HG03039 (cell line): ENCODE measurements at regions not wholly inside any gene's neighbourhood (a gene's known extent, or its start where the extent isn't known, plus 50 kb on each side); places are given as distances from the start of the nearest gene placed in this dataset.
"Not testable (repeated sequence)": the region's sequence is repeated elsewhere in the genome, so short reads cannot be mapped to it uniquely, and the experiment has no call there.

ENCODE experiments used
- ATAC-seq: cut with Tn5 transposase; IDR thresholded peaks from one replicate; pipeline ENCODE4 v1.9.1; 2021; ENCODE audit warnings: mild to moderate bottlenecking, moderate library complexity; ENCODE audit not compliant: unreplicated experiment

GRCh38 chr16:72464597-72465368 lies 292.8 kb upstream of the PMFBP1 start:
- ATAC-seq: no peak

DNA sequence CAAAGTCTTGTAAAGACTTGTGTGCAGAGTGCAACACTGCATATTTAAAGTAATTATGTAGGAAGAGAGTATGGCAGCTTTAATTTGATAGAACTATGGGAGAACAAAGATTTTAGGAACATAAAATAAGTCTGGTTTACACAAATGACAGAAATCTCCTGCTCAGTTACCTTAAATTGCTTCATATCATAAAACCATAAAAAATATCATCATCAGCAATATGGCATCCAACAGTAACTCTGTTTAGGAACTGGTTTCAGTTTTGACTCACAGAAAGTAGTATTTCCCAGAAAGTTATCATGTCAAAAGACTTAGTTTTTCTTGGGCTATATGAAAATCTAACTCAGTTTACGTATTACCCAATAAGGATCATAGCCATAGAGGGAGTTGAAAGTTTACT lies 292.1 kb upstream of the PMFBP1 start:
- ATAC-seq: no peak

DNA sequence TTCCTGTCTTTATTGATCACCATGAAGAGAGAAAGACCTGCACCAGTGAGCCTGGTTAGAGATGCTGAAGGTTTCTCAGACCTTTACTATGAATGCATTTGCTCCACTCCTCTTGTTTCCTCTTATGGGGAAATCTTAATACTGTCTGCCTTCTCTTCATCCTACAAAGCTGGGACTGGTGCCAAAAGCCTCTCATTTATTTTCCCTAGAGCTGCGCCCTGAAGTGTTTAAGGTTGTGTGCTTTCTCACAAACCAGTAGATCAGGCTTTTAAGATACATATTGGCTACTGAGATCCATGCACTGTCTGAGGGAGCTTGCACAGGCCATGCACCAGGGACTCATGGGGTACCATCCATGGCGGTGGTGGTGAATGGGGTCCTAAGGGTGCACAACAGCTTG lies 286.1 kb upstream of the PMFBP1 start:
- ATAC-seq: no peak

GRCh38 chr16:72457243-72457940 lies 285.4 kb upstream of the PMFBP1 start:
- no peak for ATAC-seq

- ATAC-seq: no peak
Observed at GRCh38 chr16:72455743-72456659, 284.0 kb upstream of the PMFBP1 start.

GRCh38 chr16:72453856-72454255 lies 281.9 kb upstream of the PMFBP1 start:
- ATAC-seq: not testable (repeated sequence)

GRCh38 chr16:72444696-72445095 lies 272.7 kb upstream of the PMFBP1 start:
- no peak for ATAC-seq

GRCh38 chr16:72443809-72444208 lies 271.9 kb upstream of the PMFBP1 start:
- no peak for ATAC-seq

- no peak for ATAC-seq
Observed at GRCh38 chr16:72442385-72443158, 270.6 kb upstream of the PMFBP1 start.

DNA sequence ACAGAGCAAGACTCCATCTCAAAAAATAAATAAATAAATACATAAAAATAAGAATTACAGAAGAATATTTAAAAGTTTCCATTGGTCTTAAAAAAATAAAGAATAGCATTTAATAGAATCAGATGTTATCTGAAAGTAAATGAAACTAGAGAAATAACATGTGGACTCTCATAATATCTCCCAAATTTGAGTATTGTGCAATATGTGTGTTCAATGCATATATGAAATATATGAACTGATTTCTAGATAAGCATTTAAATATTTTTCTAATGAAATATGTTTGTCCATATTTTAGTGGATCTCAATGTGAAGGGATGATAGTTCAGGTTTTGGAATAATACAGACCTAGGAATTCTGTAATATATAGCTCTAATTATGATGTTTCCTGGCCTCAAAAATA lies 265.9 kb upstream of the PMFBP1 start:
- ATAC-seq: no peak

DNA sequence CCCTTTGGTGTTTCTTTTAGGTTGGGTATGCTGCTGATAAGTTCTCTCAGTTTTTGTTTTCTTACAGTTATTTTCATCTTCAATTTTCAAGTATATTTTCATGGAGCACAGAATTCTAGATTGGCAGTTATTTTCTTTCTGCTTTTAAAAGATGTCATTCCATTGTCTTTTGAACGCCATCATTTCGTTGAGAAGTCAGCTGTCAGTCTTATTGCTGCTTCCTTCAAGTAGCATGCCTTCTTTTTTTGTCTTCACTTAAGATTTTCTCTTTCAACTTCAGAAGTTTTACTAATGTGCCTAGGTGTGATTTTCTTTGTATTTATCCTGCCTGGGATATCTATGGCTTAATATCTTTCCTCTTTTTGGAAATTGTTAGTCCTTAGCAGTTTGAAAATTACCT lies 262.2 kb upstream of the PMFBP1 start:
- no peak for ATAC-seq

- ATAC-seq: no peak
Observed at GRCh38 chr16:72430121-72430520, 258.2 kb upstream of the PMFBP1 start.

- no peak for ATAC-seq
Observed at GRCh38 chr16:72429671-72430081, 257.7 kb upstream of the PMFBP1 start.

DNA sequence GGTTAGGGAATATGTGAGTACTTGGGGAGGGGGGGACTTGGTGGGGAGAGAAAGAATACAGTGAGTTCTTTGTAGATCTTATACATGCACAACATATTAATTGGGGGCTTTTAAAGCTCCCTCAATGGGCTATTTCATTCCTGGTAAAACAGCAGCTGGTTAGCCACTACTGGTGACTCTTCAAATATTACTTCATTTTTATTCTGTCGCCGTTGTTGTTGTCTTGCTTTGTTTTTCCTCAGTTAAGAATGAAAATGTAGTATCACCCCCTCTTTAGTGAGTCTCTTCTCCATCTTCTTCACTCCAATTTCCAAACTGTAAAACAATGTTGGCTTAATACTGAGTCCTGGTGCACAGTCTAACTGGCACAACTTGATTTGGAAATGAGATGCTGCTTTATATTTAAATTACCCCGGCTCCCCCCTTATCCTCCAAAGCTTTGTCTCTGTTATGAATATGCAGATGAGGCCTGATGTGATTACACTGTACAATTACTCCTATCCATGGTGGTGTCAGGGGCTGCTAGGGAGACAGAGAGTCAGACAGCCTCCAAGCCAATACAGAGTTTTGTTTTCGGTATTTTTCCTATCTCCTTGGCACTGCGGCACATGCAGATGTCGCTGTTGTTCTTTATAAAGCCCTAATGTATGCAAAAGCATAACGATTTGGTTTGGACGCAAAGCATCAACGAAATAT lies 256.9 kb upstream of the PMFBP1 start:
- ATAC-seq: no peak

GRCh38 chr16:72427783-72428331 lies 255.9 kb upstream of the PMFBP1 start:
- no peak for ATAC-seq

GRCh38 chr16:72427051-72427782 lies 255.3 kb upstream of the PMFBP1 start:
- ATAC-seq: no peak

GRCh38 chr16:72426386-72426785 lies 254.4 kb upstream of the PMFBP1 start:
- no peak for ATAC-seq

DNA sequence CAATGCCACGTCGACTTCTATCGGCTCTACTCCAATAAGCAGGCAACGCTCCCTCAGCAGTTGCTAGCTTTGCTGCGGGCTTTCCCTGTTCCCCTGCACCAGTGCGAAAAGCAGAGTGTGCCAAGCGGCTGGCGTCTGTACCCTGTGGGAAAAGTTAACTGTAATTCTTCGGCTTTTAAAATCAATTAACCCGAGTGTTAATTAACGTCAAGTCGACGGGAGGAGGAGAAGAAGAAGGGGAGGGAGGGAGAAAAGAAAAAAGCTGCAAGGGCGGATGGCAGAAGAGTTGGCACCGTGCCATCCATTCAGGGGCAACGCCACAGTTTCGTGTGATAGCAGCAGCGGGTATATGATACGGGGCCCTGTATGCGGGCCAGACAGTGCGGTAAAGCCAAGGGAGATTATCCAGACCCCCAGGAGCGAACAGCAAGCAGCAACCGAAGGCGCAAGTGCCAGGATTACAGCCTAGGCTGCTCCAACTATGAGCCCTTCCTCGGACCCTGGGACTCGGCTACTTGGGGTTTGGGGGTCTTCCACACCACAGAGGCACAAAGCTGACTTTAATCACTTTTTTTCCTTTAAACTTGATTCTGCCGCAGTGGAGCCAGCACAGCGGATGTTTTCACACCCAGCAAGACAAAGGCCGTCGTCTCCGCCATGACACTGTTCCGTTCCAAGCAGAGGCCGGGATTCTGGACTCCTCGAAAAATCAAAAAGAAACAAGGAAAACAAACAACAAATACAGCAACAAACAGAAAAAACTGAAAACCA lies 253.8 kb upstream of the PMFBP1 start:
- ATAC-seq: no peak
